Spleen (tissue), 3 donors: ENCODE measurements at regions not wholly inside any gene's neighbourhood (a gene's known extent, or its start where the extent isn't known, plus 50 kb on each side); places are given as distances from the start of the nearest gene placed in this dataset.

ENCODE experiments used
- POLR2A ChIP-seq, 3 donors: fragments of 450-650 bp; IDR thresholded peaks; one replicate each; pipeline ENCODE4 v1.5.1; 2017; ENCODE audit warnings: antibody characterized with exemption in 3 of 3, mild to moderate bottlenecking in 1 of 3
- POLR2AphosphoS5 ChIP-seq, 3 donors: sonication (generic); formaldehyde crosslinking; IDR thresholded peaks; one replicate each; pipeline ENCODE4 v1.5.1; 2017; ENCODE audit warnings: antibody characterized with exemption in 3 of 3

DNA sequence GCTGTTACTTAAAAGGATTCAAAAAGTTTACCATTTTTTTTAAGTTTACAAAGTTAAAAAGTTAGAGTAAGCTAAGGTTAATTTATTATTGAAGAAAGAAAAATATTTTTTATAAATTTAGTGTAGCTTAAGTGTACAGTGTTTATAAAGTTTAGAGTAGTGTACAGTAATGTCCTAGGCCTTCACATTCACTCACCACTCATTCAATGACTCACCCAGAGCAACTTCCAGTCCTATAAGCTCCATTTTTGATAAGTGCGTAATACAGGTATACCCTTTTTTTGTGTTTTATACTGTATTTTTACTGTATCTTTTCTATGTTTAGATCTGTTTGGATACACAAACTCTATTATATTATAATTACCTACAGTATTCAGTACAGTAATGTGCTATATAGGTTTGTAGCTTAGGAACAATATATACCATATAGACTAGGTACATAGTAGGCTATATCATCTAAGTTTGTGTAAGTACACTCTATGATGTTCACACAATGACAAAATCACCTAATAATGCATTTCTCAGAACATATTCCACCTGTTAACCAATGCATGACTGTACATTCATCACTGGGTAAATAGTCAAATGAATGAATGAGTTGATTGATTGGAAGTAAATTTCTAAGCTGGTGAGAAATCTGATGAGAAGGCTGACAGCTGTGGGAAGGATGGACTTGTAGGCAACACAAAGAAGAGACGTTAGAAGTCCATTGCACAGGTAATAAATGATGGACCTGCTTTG, 95.2 kb upstream of the CDIN1 start:
- TF ChIP-seq POLR2AphosphoS5 (IDR thresholded peaks at IDR 0.05) (no peak), POLR2A (IDR thresholded peaks at IDR 0.05) (no peak)
